ENCODE measurements at regions not wholly inside any gene's neighbourhood (a gene's known extent, or its start where the extent isn't known, plus 50 kb on each side); places are given as distances from the start of the nearest gene placed in this dataset.

DNA sequence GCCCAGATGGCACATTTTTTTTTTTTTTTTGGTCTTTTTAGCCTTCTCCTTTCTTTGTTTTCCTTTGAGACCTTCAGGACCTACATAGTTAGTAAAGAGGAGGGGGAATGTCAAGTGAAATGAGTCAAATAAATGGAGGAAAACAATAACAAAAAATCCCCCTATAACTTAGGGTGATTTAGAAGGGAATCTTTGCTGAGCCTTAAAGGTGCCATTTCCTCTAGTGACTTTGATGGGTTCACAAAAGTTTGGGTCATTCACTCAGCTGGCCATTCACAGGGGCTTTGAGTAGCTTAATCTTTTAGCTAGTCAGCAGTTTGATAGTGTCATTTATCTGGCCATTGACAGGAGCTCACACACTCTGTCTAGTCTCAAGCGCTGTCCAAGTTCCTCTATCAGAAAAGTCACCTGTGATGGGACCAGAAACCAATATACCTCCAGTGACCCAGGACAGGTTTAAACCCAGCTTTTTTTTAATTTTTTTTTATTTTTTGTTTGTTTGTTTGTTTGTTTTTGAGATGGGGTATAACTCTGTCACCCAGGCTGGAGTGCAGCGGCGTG lies 275.1 kb upstream of the PRDM1 start:
- no peak overlapping the region for H2AFZ ChIP-seq (ENCODE audit: low read depth, low read length)
- no peaks in the 10 kb centered on the region for H3K36me3 ChIP-seq (replicated peaks; ENCODE audit: low read depth, low read length)
- no peak overlapping the region for H3K9ac ChIP-seq (ENCODE audit: low read length)

DNA sequence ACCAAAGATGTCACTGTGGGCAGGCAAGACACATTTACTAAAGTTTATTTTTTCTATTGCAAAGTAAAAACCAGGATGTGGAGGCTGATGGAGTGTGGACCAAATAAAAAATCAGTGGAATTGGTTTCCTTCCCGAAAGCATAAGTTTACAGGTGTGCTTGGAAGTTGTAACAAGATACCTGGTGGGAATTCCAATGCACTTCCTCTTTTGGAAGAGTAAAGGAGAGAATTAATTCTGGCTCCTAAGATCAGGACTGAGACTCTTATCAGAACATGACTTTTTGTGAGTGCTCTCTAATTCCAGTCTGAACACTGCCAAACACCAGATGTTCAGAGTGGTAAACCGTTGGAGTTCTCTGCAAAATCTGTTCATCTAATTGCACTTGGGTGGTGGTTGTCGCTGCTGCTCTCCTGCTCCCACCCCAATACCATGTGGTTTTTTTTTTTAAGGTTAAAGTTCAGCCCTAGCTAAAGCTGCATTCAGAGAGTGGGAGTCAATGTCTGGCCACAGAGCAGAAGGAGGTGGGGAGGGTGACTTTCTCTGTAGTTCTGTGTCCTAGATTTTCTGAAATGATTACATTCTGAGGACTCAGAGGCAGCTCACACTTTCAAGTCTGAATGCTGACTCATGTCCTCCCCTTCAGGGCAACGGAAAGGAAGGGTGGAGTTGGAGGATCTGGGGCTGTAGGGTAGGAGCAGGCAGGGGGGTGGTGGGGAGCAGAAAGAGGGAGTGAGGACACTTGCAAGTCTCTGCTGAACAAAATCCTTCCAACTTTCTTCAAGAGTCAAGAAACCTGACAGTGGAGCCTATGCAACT lies 275.8 kb upstream of the PRDM1 start:
- Histone ChIP-seq H2AFZ (ENCODE audit: low read depth, low read length) (no peak overlapping the region), H3K36me3 (replicated peaks; ENCODE audit: low read depth, low read length) (no peaks in the 10 kb centered on the region), H3K27ac (ENCODE audit: low read length) (no peak overlapping the region), H3K4me3 (ENCODE audit: low read length) (no peak overlapping the region), H3K9me3 (ENCODE audit: insufficient read depth, low read length) (no peaks in the 10 kb centered on the region), H3K79me2 (ENCODE audit: low read length) (no peaks in the 10 kb centered on the region), H3K4me2 (ENCODE audit: low read length) (no peak overlapping the region), H4K20me1 (ENCODE audit: insufficient read depth, low read length) (no peaks in the 10 kb centered on the region), H3K9ac (ENCODE audit: low read length) (no peak overlapping the region), H3K4me1 (ENCODE audit: low read length) (peaks cover 3% of the 10 kb centered on the region), H3K27me3 (ENCODE audit: low read depth, low read length) (no peaks in the 10 kb centered on the region)
- TF ChIP-seq, protein P1, sequence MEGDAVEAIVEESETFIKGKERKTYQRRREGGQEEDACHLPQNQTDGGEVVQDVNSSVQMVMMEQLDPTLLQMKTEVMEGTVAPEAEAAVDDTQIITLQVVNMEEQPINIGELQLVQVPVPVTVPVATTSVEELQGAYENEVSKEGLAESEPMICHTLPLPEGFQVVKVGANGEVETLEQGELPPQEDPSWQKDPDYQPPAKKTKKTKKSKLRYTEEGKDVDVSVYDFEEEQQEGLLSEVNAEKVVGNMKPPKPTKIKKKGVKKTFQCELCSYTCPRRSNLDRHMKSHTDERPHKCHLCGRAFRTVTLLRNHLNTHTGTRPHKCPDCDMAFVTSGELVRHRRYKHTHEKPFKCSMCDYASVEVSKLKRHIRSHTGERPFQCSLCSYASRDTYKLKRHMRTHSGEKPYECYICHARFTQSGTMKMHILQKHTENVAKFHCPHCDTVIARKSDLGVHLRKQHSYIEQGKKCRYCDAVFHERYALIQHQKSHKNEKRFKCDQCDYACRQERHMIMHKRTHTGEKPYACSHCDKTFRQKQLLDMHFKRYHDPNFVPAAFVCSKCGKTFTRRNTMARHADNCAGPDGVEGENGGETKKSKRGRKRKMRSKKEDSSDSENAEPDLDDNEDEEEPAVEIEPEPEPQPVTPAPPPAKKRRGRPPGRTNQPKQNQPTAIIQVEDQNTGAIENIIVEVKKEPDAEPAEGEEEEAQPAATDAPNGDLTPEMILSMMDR (IDR thresholded peaks at IDR 0.05; ENCODE audit: low read depth, low read length): no peak
- TF ChIP-seq EZH2phosphoT487 (IDR thresholded peaks at IDR 0.05; ENCODE audit: low read depth): no peak

More for the DNA sequence above, 275.1 kb upstream of the PRDM1 start:
- TF ChIP-seq, protein P1 (IDR thresholded peaks at IDR 0.05; ENCODE audit: low read depth, low read length): no peak
- no peak for TF ChIP-seq EZH2phosphoT487 (IDR thresholded peaks at IDR 0.05; ENCODE audit: low read depth)
- H3K9me3 ChIP-seq (ENCODE audit: insufficient read depth, low read length): no peaks in the 10 kb centered on the region
- no peak overlapping the region for H3K27ac ChIP-seq (ENCODE audit: low read length)
- peaks cover 10% of the 10 kb centered on the region for H3K4me1 ChIP-seq (ENCODE audit: low read length)
- no peaks in the 10 kb centered on the region for H3K79me2 ChIP-seq (ENCODE audit: low read length)
- no peaks in the 10 kb centered on the region for H4K20me1 ChIP-seq (ENCODE audit: insufficient read depth, low read length)
- no peak overlapping the region for H3K4me2 ChIP-seq (ENCODE audit: low read length)
- no peaks in the 10 kb centered on the region for H3K27me3 ChIP-seq (ENCODE audit: low read depth, low read length)
- H3K4me3 ChIP-seq (ENCODE audit: low read length): no peak overlapping the region

DNA sequence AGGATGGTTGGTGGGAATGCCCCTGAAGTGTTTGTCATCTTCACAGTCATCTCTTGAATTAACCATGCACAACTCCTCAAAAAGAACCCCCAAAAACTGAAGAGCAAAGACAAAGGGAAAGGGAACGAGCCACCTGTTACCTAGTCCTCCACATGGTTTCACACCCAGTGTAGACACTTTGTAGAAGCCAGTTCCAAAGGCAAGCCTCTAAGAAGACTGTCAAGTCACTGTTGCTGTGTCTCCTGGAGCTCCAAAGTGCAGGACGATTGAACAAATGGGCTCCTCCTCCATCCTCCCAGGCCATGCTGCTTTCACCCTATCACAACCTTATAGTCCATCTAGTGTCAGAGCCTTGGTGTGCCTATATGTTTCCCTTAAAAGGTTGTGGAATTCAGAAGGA lies 277.6 kb upstream of the PRDM1 start:
- H2AFZ ChIP-seq (ENCODE audit: low read depth, low read length): no peak overlapping the region
- H3K4me1 ChIP-seq (ENCODE audit: low read length): no peaks in the 10 kb centered on the region
- no peak overlapping the region for H3K27ac ChIP-seq (ENCODE audit: low read length)

DNA sequence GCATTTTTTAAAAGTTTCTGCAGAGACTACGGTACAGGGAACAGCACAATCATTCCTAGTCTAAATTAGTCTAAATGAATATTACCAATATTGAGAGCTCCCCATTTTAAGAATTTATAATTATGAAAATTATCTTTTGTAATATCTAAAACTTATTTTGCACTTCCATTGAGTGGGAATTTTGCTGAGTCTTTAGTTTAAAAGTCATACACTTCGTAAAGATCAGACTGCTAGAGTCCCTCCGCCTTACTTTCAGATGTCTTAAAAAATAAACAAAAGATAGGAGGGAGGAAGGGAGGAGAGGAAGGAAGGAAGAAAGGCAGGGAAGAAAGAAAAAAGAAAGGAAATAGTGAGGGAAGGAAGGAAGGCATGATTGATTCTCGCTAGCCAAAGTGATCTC lies 278.2 kb upstream of the PRDM1 start:
- Histone ChIP-seq H3K4me1 (ENCODE audit: low read length) (no peaks in the 10 kb centered on the region), H3K9ac (ENCODE audit: low read length) (no peak overlapping the region), H3K4me3 (ENCODE audit: low read length) (no peak overlapping the region), H2AFZ (ENCODE audit: low read depth, low read length) (no peak overlapping the region), H3K9me3 (ENCODE audit: insufficient read depth, low read length) (no peaks in the 10 kb centered on the region), H3K27me3 (ENCODE audit: low read depth, low read length) (no peaks in the 10 kb centered on the region), H3K36me3 (replicated peaks; ENCODE audit: low read depth, low read length) (no peaks in the 10 kb centered on the region), H3K79me2 (ENCODE audit: low read length) (no peaks in the 10 kb centered on the region), H3K27ac (ENCODE audit: low read length) (no peak overlapping the region), H3K4me2 (ENCODE audit: low read length) (no peak overlapping the region), H4K20me1 (ENCODE audit: insufficient read depth, low read length) (no peaks in the 10 kb centered on the region)
- TF ChIP-seq EZH2phosphoT487 (IDR thresholded peaks at IDR 0.05; ENCODE audit: low read depth): no peak
- TF ChIP-seq, protein P1 (IDR thresholded peaks at IDR 0.05; ENCODE audit: low read depth, low read length): no peak

More for the DNA sequence above, 277.6 kb upstream of the PRDM1 start:
- no peaks in the 10 kb centered on the region for H3K9me3 ChIP-seq (ENCODE audit: insufficient read depth, low read length)
- TF ChIP-seq, protein P1 (IDR thresholded peaks at IDR 0.05; ENCODE audit: low read depth, low read length): no peak
- no peak for TF ChIP-seq EZH2phosphoT487 (IDR thresholded peaks at IDR 0.05; ENCODE audit: low read depth)
- no peak overlapping the region for H3K4me2 ChIP-seq (ENCODE audit: low read length)
- H3K4me3 ChIP-seq (ENCODE audit: low read length): no peak overlapping the region
- no peaks in the 10 kb centered on the region for H3K36me3 ChIP-seq (replicated peaks; ENCODE audit: low read depth, low read length)
- no peaks in the 10 kb centered on the region for H3K79me2 ChIP-seq (ENCODE audit: low read length)
- no peaks in the 10 kb centered on the region for H3K27me3 ChIP-seq (ENCODE audit: low read depth, low read length)
- no peaks in the 10 kb centered on the region for H4K20me1 ChIP-seq (ENCODE audit: insufficient read depth, low read length)
- no peak overlapping the region for H3K9ac ChIP-seq (ENCODE audit: low read length)
